Upper lobe of left lung (tissue), 4 donors: ENCODE measurements at regions not wholly inside any gene's neighbourhood (a gene's known extent, or its start where the extent isn't known, plus 50 kb on each side); places are given as distances from the start of the nearest gene placed in this dataset.

ENCODE experiments used
- EP300 ChIP-seq, 4 donors: sonication (generic); formaldehyde crosslinking; IDR thresholded peaks; one replicate each; pipeline ENCODE4 v1.5.1; 2017; ENCODE audit warnings: antibody characterized with exemption in 4 of 4, control low read depth in 2 of 4
- POLR2A ChIP-seq, 4 donors: fragments of 450-650 bp; IDR thresholded peaks; one replicate each; pipeline ENCODE4 v1.5.1; 2016 to 2017; ENCODE audit warnings: antibody characterized with exemption in 4 of 4, mild to moderate bottlenecking in 2 of 4
- POLR2AphosphoS5 ChIP-seq, 2 donors: sonication (generic); formaldehyde crosslinking; IDR thresholded peaks; one replicate each; pipeline ENCODE4 v1.5.1; 2017; ENCODE audit warnings: antibody characterized with exemption in 2 of 2
- TF ChIP-seq, protein P1 (sequence below), 6 experiments: fragments of 450-650 bp in 4 of 6; fragments of 200-600 bp in 2 of 6; sonication (generic) in 2 of 6; IDR thresholded peaks; one replicate each; pipeline ENCODE4 v1.5.1; 2016 to 2019; ENCODE audit warnings: antibody characterized with exemption in 6 of 6

DNA sequence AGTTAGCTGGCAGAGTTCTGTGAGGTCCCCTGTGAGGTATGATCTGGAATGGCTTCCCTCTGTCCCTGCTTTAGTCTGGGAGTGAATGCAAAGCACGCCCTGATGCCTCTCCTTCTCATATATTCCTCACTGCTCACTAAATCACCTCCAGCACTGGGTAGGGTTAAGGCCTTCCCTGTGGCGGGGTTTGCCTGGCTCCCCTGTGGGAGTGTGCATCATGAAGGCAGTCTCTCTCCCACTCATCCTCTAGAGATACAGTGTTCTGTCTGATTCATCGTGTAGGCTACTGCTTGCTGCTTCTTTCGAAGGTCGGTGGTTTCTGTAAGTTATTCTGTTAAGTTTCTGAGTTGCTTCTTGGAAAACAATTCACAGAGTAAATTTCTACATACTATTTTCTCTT, 420.0 kb upstream of the EYS start:
- TF ChIP-seq, protein P1, sequence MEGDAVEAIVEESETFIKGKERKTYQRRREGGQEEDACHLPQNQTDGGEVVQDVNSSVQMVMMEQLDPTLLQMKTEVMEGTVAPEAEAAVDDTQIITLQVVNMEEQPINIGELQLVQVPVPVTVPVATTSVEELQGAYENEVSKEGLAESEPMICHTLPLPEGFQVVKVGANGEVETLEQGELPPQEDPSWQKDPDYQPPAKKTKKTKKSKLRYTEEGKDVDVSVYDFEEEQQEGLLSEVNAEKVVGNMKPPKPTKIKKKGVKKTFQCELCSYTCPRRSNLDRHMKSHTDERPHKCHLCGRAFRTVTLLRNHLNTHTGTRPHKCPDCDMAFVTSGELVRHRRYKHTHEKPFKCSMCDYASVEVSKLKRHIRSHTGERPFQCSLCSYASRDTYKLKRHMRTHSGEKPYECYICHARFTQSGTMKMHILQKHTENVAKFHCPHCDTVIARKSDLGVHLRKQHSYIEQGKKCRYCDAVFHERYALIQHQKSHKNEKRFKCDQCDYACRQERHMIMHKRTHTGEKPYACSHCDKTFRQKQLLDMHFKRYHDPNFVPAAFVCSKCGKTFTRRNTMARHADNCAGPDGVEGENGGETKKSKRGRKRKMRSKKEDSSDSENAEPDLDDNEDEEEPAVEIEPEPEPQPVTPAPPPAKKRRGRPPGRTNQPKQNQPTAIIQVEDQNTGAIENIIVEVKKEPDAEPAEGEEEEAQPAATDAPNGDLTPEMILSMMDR (IDR thresholded peaks at IDR 0.05), result no peak
- TF ChIP-seq POLR2AphosphoS5 (IDR thresholded peaks at IDR 0.05) (no peak), POLR2A (IDR thresholded peaks at IDR 0.05) (no peak), EP300 (IDR thresholded peaks at IDR 0.05) (no peak)
